ENCODE measurements at regions not wholly inside any gene's neighbourhood (a gene's known extent, or its start where the extent isn't known, plus 50 kb on each side); places are given as distances from the start of the nearest gene placed in this dataset.

DNA sequence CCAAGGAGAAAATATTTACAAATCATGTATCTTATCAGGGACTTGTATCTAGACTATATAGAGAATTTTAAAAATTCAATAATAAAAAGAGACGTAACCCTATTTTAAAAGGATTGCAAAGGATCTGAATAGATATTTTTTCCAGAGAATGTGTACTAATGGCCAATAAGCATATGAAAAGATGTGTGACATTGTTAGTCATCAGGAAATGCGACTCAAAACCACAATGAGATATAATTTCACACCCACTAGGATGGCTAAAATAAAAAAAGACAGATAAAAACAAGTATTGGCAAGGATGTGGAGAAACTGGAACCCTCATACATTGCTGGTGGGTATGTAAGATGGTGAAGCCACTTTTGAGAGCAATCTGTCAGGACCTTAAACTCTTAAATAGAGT lies 141.9 kb upstream of the BMP4 start:
- TF ChIP-seq, protein P1, sequence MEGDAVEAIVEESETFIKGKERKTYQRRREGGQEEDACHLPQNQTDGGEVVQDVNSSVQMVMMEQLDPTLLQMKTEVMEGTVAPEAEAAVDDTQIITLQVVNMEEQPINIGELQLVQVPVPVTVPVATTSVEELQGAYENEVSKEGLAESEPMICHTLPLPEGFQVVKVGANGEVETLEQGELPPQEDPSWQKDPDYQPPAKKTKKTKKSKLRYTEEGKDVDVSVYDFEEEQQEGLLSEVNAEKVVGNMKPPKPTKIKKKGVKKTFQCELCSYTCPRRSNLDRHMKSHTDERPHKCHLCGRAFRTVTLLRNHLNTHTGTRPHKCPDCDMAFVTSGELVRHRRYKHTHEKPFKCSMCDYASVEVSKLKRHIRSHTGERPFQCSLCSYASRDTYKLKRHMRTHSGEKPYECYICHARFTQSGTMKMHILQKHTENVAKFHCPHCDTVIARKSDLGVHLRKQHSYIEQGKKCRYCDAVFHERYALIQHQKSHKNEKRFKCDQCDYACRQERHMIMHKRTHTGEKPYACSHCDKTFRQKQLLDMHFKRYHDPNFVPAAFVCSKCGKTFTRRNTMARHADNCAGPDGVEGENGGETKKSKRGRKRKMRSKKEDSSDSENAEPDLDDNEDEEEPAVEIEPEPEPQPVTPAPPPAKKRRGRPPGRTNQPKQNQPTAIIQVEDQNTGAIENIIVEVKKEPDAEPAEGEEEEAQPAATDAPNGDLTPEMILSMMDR (IDR thresholded peaks at IDR 0.05) = no peak
- no peak for TF ChIP-seq POLR2A (IDR thresholded peaks at IDR 0.05)
- H3K27ac ChIP-seq = no peak overlapping the region
- no peaks in the 10 kb centered on the region for H3K27me3 ChIP-seq
- ATAC-seq = no peak
- intact Hi-C loops (cut with DNase I) = no loop called here
- H3K4me1 ChIP-seq = no peaks in the 10 kb centered on the region
- WGBS (ENCODE audit: insufficient coverage, low coverage, low lambda C conversion rate, missing lambda C conversion rate) = 65% methylated on average over 2 of the region's 2 CpGs
- peaks cover 0 to 4% (median 0%) of the 10 kb centered on the region in 4 donors for H3K9me3 ChIP-seq
- no peak overlapping the region for H3K4me3 ChIP-seq
- DNase-seq = no peak
- H3K36me3 ChIP-seq = no peaks in the 10 kb centered on the region

GRCh38 chr14:54102051-54102456 lies 145.4 kb upstream of the BMP4 start:
- intact Hi-C loops (cut with DNase I) = no loop called here
- no peak for ATAC-seq

DNA sequence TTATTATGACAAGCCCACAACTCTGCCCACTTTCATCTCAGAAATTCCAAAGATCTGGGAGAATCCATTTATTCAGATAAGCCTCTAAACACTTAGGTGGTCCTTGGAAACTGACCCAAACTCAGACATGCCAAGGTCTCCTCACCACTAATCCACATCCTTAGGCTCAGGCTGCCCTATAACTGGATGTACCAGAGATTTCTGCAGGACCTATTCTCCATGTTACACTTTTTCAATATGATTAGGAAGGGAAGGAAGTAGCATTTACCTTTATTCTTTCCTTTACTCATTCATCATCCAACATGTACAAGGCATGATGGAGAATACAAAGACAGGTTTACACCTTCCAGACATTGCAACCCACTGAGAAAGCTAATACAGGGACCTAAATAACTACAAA lies 145.9 kb upstream of the BMP4 start:
- no peak for ATAC-seq
- TF ChIP-seq POLR2A (IDR thresholded peaks at IDR 0.05) = no peak
- TF ChIP-seq, protein P1 (IDR thresholded peaks at IDR 0.05) = no peak
- H3K27ac ChIP-seq = no peak overlapping the region
- no peak overlapping the region for H3K4me3 ChIP-seq
- no peaks in the 10 kb centered on the region for H3K27me3 ChIP-seq
- no peak for DNase-seq
- no peaks in the 10 kb centered on the region for H3K9me3 ChIP-seq
- H3K36me3 ChIP-seq = no peaks in the 10 kb centered on the region
- intact Hi-C loops (cut with DNase I) = no loop called here
- H3K4me1 ChIP-seq = no peaks in the 10 kb centered on the region

More at GRCh38 chr14:54102051-54102456, 145.4 kb upstream of the BMP4 start:
- no peak for DNase-seq
- TF ChIP-seq, protein P1 (IDR thresholded peaks at IDR 0.05) = no peak
- no peak for TF ChIP-seq POLR2A (IDR thresholded peaks at IDR 0.05)
- Histone ChIP-seq H3K4me3 (no peak overlapping the region), H3K9me3 (no peaks in the 10 kb centered on the region), H3K27me3 (no peaks in the 10 kb centered on the region), H3K4me1 (no peaks in the 10 kb centered on the region), H3K27ac (no peak overlapping the region), H3K36me3 (no peaks in the 10 kb centered on the region)
- 53% methylated on average over 4 of the region's 4 CpGs for WGBS (ENCODE audit: insufficient coverage, low coverage, low lambda C conversion rate, missing lambda C conversion rate)

DNA sequence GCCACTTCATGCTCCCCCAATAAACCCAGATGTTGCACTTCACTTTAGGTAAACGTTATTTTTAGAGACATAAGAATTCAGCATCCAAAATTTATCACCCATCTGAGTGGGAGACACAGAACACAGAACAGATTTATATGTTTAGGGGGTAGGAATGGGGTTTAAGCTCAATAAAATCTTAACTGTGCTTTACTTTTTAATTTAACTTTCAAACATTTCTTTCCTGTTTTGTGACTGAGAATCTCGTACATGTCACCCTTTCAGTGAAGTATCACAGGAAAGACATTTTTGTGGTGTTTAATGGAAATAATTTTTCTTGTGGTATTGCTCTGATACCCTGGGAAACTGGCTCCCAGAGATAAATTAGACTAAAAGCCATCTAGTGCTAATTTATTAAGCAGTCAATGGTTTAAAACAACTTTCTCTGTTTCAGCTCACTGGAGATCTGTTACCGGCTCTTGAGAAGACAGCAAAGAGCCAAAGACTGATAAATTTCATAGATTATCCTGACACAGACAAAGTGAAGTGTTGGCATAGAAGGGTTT lies 148.0 kb upstream of the BMP4 start:
- H3K9me3 ChIP-seq = no peaks in the 10 kb centered on the region
- no peak overlapping the region for H3K4me3 ChIP-seq
- DNase-seq (no peak), ATAC-seq (no peak)
- H3K27me3 ChIP-seq = no peaks in the 10 kb centered on the region
- H3K36me3 ChIP-seq = no peaks in the 10 kb centered on the region
- 49% methylated on average over 3 of the region's 3 CpGs for WGBS (ENCODE audit: insufficient coverage, low coverage, low lambda C conversion rate, missing lambda C conversion rate)
- no peak for TF ChIP-seq POLR2A (IDR thresholded peaks at IDR 0.05)
- TF ChIP-seq, protein P1 (IDR thresholded peaks at IDR 0.05) = no peak
- H3K4me1 ChIP-seq = no peaks in the 10 kb centered on the region
- intact Hi-C loops (cut with DNase I) = no loop called here
- H3K27ac ChIP-seq = no peak overlapping the region

GRCh38 chr14:54105406-54105805 lies 148.8 kb upstream of the BMP4 start:
- ATAC-seq (no peak), DNase-seq (no peak)
- H3K27me3 ChIP-seq = no peaks in the 10 kb centered on the region
- H3K4me1 ChIP-seq = no peaks in the 10 kb centered on the region
- H3K36me3 ChIP-seq = no peaks in the 10 kb centered on the region
- no peak overlapping the region for H3K27ac ChIP-seq
- TF ChIP-seq, protein P1 (IDR thresholded peaks at IDR 0.05) = no peak
- TF ChIP-seq POLR2A (IDR thresholded peaks at IDR 0.05) = no peak
- no peak overlapping the region for H3K4me3 ChIP-seq
- no peaks in the 10 kb centered on the region for H3K9me3 ChIP-seq
- intact Hi-C loops (cut with DNase I) = no loop called here
- WGBS (ENCODE audit: insufficient coverage, low coverage, low lambda C conversion rate, missing lambda C conversion rate) = 89% methylated on average over 2 of the region's 2 CpGs

Data from right lobe of liver (tissue), 6 donors.